ENCODE measurements at regions not wholly inside any gene's neighbourhood (a gene's known extent, or its start where the extent isn't known, plus 50 kb on each side); places are given as distances from the start of the nearest gene placed in this dataset.

- H3K4me1 Mint-ChIP-seq = no peaks in the 10 kb centered on the region
- no peak for ATAC-seq (ENCODE audit: low read depth in 2 of 2)
- no peak for DNase-seq
- H3K27me3 Mint-ChIP-seq = no peaks in the 10 kb centered on the region
- no peaks in the 10 kb centered on the region for H3K36me3 Mint-ChIP-seq
- no peak overlapping the region for H3K27ac Mint-ChIP-seq
- H3K9me3 Mint-ChIP-seq = no peaks in the 10 kb centered on the region
- H3K4me3 Mint-ChIP-seq = no peak overlapping the region
Observed at GRCh38 chr2:180481998-180482397, 474.9 kb upstream of the CWC22 start.

- DNase-seq = no peak
- no peaks in the 10 kb centered on the region for H3K36me3 Mint-ChIP-seq
Observed at GRCh38 chr2:180478883-180479282, 471.8 kb upstream of the CWC22 start.

GRCh38 chr2:180474716-180475115 is 467.6 kb upstream of the CWC22 start:
- Mint-ChIP-seq H3K36me3 (no peaks in the 10 kb centered on the region), H3K4me3 (no peak overlapping the region), H3K9me3 (peaks cover 0 to 5% (median 0%) of the 10 kb centered on the region in 7 donors), H3K4me1 (no peaks in the 10 kb centered on the region), H3K27me3 (no peaks in the 10 kb centered on the region), H3K27ac (no peak overlapping the region)
- ATAC-seq (ENCODE audit: low read depth in 2 of 2) = no peak
- DNase-seq = no peak

More at GRCh38 chr2:180478883-180479282, 471.8 kb upstream of the CWC22 start:
- ATAC-seq (ENCODE audit: low read depth in 2 of 2) = no peak
- no peaks in the 10 kb centered on the region for H3K27me3 Mint-ChIP-seq
- no peak overlapping the region for H3K4me3 Mint-ChIP-seq
- H3K9me3 Mint-ChIP-seq = no peaks in the 10 kb centered on the region
- no peak overlapping the region for H3K27ac Mint-ChIP-seq
- no peaks in the 10 kb centered on the region for H3K4me1 Mint-ChIP-seq

- H3K36me3 Mint-ChIP-seq = no peaks in the 10 kb centered on the region
- H3K4me1 Mint-ChIP-seq = no peaks in the 10 kb centered on the region
- peaks cover 0 to 6% (median 0%) of the 10 kb centered on the region in 7 donors for H3K9me3 Mint-ChIP-seq
- ATAC-seq (ENCODE audit: low read depth in 2 of 2) (no peak), DNase-seq (no peak)
- H3K27ac Mint-ChIP-seq = no peak overlapping the region
- H3K4me3 Mint-ChIP-seq = no peak overlapping the region
- no peaks in the 10 kb centered on the region for H3K27me3 Mint-ChIP-seq
Observed at GRCh38 chr2:180473456-180473855, 466.4 kb upstream of the CWC22 start.

GRCh38 chr2:180472133-180472532 is 465.0 kb upstream of the CWC22 start:
- H3K4me1 Mint-ChIP-seq = no peaks in the 10 kb centered on the region
- H3K4me3 Mint-ChIP-seq = no peak overlapping the region
- DNase-seq (no peak), ATAC-seq (ENCODE audit: low read depth in 2 of 2) (no peak)
- no peaks in the 10 kb centered on the region for H3K36me3 Mint-ChIP-seq
- no peak overlapping the region for H3K27ac Mint-ChIP-seq
- peaks cover 0 to 13% (median 0%) of the 10 kb centered on the region in 7 donors for H3K9me3 Mint-ChIP-seq
- no peaks in the 10 kb centered on the region for H3K27me3 Mint-ChIP-seq

GRCh38 chr2:180463608-180464007 is 456.5 kb upstream of the CWC22 start:
- Mint-ChIP-seq H3K27ac (no peak overlapping the region), H3K36me3 (no peaks in the 10 kb centered on the region), H3K4me1 (no peaks in the 10 kb centered on the region), H3K27me3 (no peaks in the 10 kb centered on the region), H3K4me3 (no peak overlapping the region), H3K9me3 (peaks cover 0 to 8% (median 0%) of the 10 kb centered on the region in 7 donors)
- no peak for DNase-seq
- no peak for ATAC-seq (ENCODE audit: low read depth in 2 of 2)

- no peak for ATAC-seq (ENCODE audit: low read depth in 2 of 2)
Observed at GRCh38 chr2:180461761-180462160, 454.7 kb upstream of the CWC22 start.

GRCh38 chr2:180456801-180457200 is 449.7 kb upstream of the CWC22 start:
- H3K36me3 Mint-ChIP-seq = no peaks in the 10 kb centered on the region
- H3K4me3 Mint-ChIP-seq = no peak overlapping the region
- ATAC-seq (ENCODE audit: low read depth in 2 of 2) (no peak), DNase-seq (no peak)
- H3K9me3 Mint-ChIP-seq = peaks cover 0 to 2% (median 0%) of the 10 kb centered on the region in 7 donors
- no peaks in the 10 kb centered on the region for H3K4me1 Mint-ChIP-seq
- no peaks in the 10 kb centered on the region for H3K27me3 Mint-ChIP-seq
- no peak overlapping the region for H3K27ac Mint-ChIP-seq

More at GRCh38 chr2:180461761-180462160, 454.7 kb upstream of the CWC22 start:
- Mint-ChIP-seq H3K9me3 (peaks cover 0 to 2% (median 0%) of the 10 kb centered on the region in 7 donors), H3K4me3 (no peak overlapping the region), H3K4me1 (no peaks in the 10 kb centered on the region), H3K27me3 (no peaks in the 10 kb centered on the region), H3K36me3 (no peaks in the 10 kb centered on the region), H3K27ac (no peak overlapping the region)
- no peak for DNase-seq

- DNase-seq (no peak), ATAC-seq (ENCODE audit: low read depth in 2 of 2) (no peak)
- H3K36me3 Mint-ChIP-seq = no peaks in the 10 kb centered on the region
- H3K27me3 Mint-ChIP-seq = no peaks in the 10 kb centered on the region
- no peak overlapping the region for H3K27ac Mint-ChIP-seq
- no peak overlapping the region for H3K4me3 Mint-ChIP-seq
- no peaks in the 10 kb centered on the region for H3K9me3 Mint-ChIP-seq
- no peaks in the 10 kb centered on the region for H3K4me1 Mint-ChIP-seq
Observed at GRCh38 chr2:180450841-180451240, 443.7 kb upstream of the CWC22 start.

- DNase-seq = no peak
- no peak for ATAC-seq (ENCODE audit: low read depth in 2 of 2)
- Mint-ChIP-seq H3K4me3 (no peak overlapping the region), H3K9me3 (no peaks in the 10 kb centered on the region), H3K36me3 (no peaks in the 10 kb centered on the region), H3K27me3 (no peaks in the 10 kb centered on the region), H3K4me1 (no peaks in the 10 kb centered on the region), H3K27ac (peak overlapping the region in 1 of 6 donors; percentile 36)
Observed at GRCh38 chr2:180449171-180449915, 442.2 kb upstream of the CWC22 start.

- DNase-seq = no peak
- H3K27ac Mint-ChIP-seq = no peak overlapping the region
- no peaks in the 10 kb centered on the region for H3K4me1 Mint-ChIP-seq
- no peaks in the 10 kb centered on the region for H3K27me3 Mint-ChIP-seq
- H3K4me3 Mint-ChIP-seq = no peak overlapping the region
- peaks cover 0 to 4% of the 10 kb centered on the region in 2 donors for H3K36me3 Mint-ChIP-seq
- peaks cover 0 to 5% (median 0%) of the 10 kb centered on the region in 7 donors for H3K9me3 Mint-ChIP-seq
- ATAC-seq (ENCODE audit: low read depth in 2 of 2) = no peak
Observed at GRCh38 chr2:180446492-180446891, 439.4 kb upstream of the CWC22 start.

- ATAC-seq (ENCODE audit: low read depth in 2 of 2) (no peak), DNase-seq (no peak)
- peaks cover 0 to 5% (median 0%) of the 10 kb centered on the region in 7 donors for H3K9me3 Mint-ChIP-seq
- H3K36me3 Mint-ChIP-seq = peaks cover 0 to 4% of the 10 kb centered on the region in 2 donors
- no peaks in the 10 kb centered on the region for H3K27me3 Mint-ChIP-seq
- H3K4me3 Mint-ChIP-seq = no peak overlapping the region
- no peaks in the 10 kb centered on the region for H3K4me1 Mint-ChIP-seq
- no peak overlapping the region for H3K27ac Mint-ChIP-seq
Observed at GRCh38 chr2:180443888-180444287, 436.8 kb upstream of the CWC22 start.

- peaks cover 0 to 4% of the 10 kb centered on the region in 2 donors for H3K36me3 Mint-ChIP-seq
- H3K4me1 Mint-ChIP-seq = no peaks in the 10 kb centered on the region
- H3K4me3 Mint-ChIP-seq = no peak overlapping the region
- no peak for ATAC-seq (ENCODE audit: low read depth in 2 of 2)
- DNase-seq = no peak
- H3K27me3 Mint-ChIP-seq = no peaks in the 10 kb centered on the region
- peaks cover 0 to 5% (median 0%) of the 10 kb centered on the region in 7 donors for H3K9me3 Mint-ChIP-seq
- H3K27ac Mint-ChIP-seq = no peak overlapping the region
Observed at GRCh38 chr2:180442860-180443644, 436.0 kb upstream of the CWC22 start.

- H3K27ac Mint-ChIP-seq = peak overlapping the region in 1 of 6 donors; percentile 61
- DNase-seq = no peak
- no peaks in the 10 kb centered on the region for H3K36me3 Mint-ChIP-seq
- no peak for ATAC-seq (ENCODE audit: low read depth in 2 of 2)
- H3K9me3 Mint-ChIP-seq = peaks cover 0 to 9% (median 3%) of the 10 kb centered on the region in 7 donors
- H3K4me3 Mint-ChIP-seq = no peak overlapping the region
- H3K27me3 Mint-ChIP-seq = no peaks in the 10 kb centered on the region
- H3K4me1 Mint-ChIP-seq = no peaks in the 10 kb centered on the region
Observed at GRCh38 chr2:180419212-180419611, 412.1 kb upstream of the CWC22 start.
